ENCODE measurements at regions not wholly inside any gene's neighbourhood (a gene's known extent, or its start where the extent isn't known, plus 50 kb on each side); places are given as distances from the start of the nearest gene placed in this dataset.

- no peak for DNase-seq (ENCODE audit: low spot score)
Measured at GRCh38 chr4:23741681-23742191, 148.1 kb downstream of the PPARGC1A start.

- DNase-seq (ENCODE audit: low spot score): no peak
Measured at GRCh38 chr4:23737571-23737970, 152.3 kb downstream of the PPARGC1A start.

GRCh38 chr4:23736466-23736865 is 153.4 kb downstream of the PPARGC1A start:
- no peak for DNase-seq (ENCODE audit: low spot score)

- DNase-seq (ENCODE audit: low spot score): no peak
Measured at GRCh38 chr4:23734000-23734399, 155.8 kb downstream of the PPARGC1A start.

GRCh38 chr4:23733476-23733875 is 156.4 kb downstream of the PPARGC1A start:
- no peak for DNase-seq (ENCODE audit: low spot score)

GRCh38 chr4:23730998-23731397 is 158.8 kb downstream of the PPARGC1A start:
- no peak for DNase-seq (ENCODE audit: low spot score)

GRCh38 chr4:23728971-23729370 is 160.9 kb downstream of the PPARGC1A start:
- DNase-seq (ENCODE audit: low spot score): no peak

GRCh38 chr4:23728393-23728792 is 161.5 kb downstream of the PPARGC1A start:
- peak; percentile 58 for DNase-seq (ENCODE audit: low spot score)

- DNase-seq (ENCODE audit: low spot score): no peak
Measured at GRCh38 chr4:23720556-23720955, 169.3 kb downstream of the PPARGC1A start.

- DNase-seq (ENCODE audit: low spot score): no peak
Measured at GRCh38 chr4:23718435-23718834, 171.4 kb downstream of the PPARGC1A start.

GRCh38 chr4:23717528-23718248 is 172.2 kb downstream of the PPARGC1A start:
- peak; percentile 50 for DNase-seq (ENCODE audit: low spot score)

GRCh38 chr4:23710298-23710697 is 179.5 kb downstream of the PPARGC1A start:
- no peak for DNase-seq (ENCODE audit: low spot score)

GRCh38 chr4:23707652-23708026 is 182.2 kb downstream of the PPARGC1A start:
- DNase-seq (ENCODE audit: low spot score): no peak

- DNase-seq (ENCODE audit: low spot score): no peak
Measured at GRCh38 chr4:23706972-23707651, 182.7 kb downstream of the PPARGC1A start.

- no peak for DNase-seq (ENCODE audit: low spot score)
Measured at GRCh38 chr4:23700197-23700596, 189.7 kb downstream of the PPARGC1A start.

- no peak for DNase-seq (ENCODE audit: low spot score)
Measured at GRCh38 chr4:23697722-23698121, 192.1 kb downstream of the PPARGC1A start.

- DNase-seq (ENCODE audit: low spot score): no peak
Measured at GRCh38 chr4:23697001-23697528, 192.8 kb downstream of the PPARGC1A start.

GRCh38 chr4:23686169-23686897 is 203.5 kb downstream of the PPARGC1A start:
- DNase-seq (ENCODE audit: low spot score): no peak

- DNase-seq (ENCODE audit: low spot score): no peak
Measured at GRCh38 chr4:23685471-23685870, 204.4 kb downstream of the PPARGC1A start.

GRCh38 chr4:23680671-23681518 is 209.0 kb downstream of the PPARGC1A start:
- DNase-seq (ENCODE audit: low spot score): peak; percentile 5

- no peak for DNase-seq (ENCODE audit: low spot score)
Measured at GRCh38 chr4:23674694-23675093, 215.2 kb downstream of the PPARGC1A start.

- DNase-seq (ENCODE audit: low spot score): no peak
Measured at GRCh38 chr4:23667659-23668058, 222.2 kb downstream of the PPARGC1A start.

Data from AG08396 (cell line).